GM21786 (cell line): ENCODE measurements at regions not wholly inside any gene's neighbourhood (a gene's known extent, or its start where the extent isn't known, plus 50 kb on each side); places are given as distances from the start of the nearest gene placed in this dataset.
"Not testable (repeated sequence)": the region's sequence is repeated elsewhere in the genome, so short reads cannot be mapped to it uniquely, and the experiment has no call there.

Experiments
- ATAC-seq: cut with Tn5 transposase; IDR thresholded peaks from one replicate; pipeline ENCODE4 v1.9.1; 2021; ENCODE audit not compliant: unreplicated experiment

GRCh38 chr14:21874946-21875345 is 201.3 kb upstream of the OR4E1 start:
- no peak for ATAC-seq

- ATAC-seq = no peak
Observed at GRCh38 chr14:21874167-21874566, 200.5 kb upstream of the OR4E1 start.

GRCh38 chr14:21868442-21869046 is 194.9 kb upstream of the OR4E1 start:
- ATAC-seq = peak; percentile 65

GRCh38 chr14:21867541-21867940 is 193.9 kb upstream of the OR4E1 start:
- no peak for ATAC-seq

- no peak for ATAC-seq
Observed at GRCh38 chr14:21866479-21866878, 192.9 kb upstream of the OR4E1 start.

- ATAC-seq = no peak
Observed at GRCh38 chr14:21863289-21863688, 189.7 kb upstream of the OR4E1 start.

- ATAC-seq = no peak
Observed at GRCh38 chr14:21861153-21861552, 187.5 kb upstream of the OR4E1 start.

- ATAC-seq = no peak
Observed at GRCh38 chr14:21860172-21860571, 186.6 kb upstream of the OR4E1 start.

- ATAC-seq = no peak
Observed at GRCh38 chr14:21852775-21853174, 179.2 kb upstream of the OR4E1 start.

- peak; percentile 70 for ATAC-seq
Observed at GRCh38 chr14:21852061-21852664, 178.5 kb upstream of the OR4E1 start.

GRCh38 chr14:21846902-21847301 is 173.3 kb upstream of the OR4E1 start:
- not testable (repeated sequence) for ATAC-seq

- no peak for ATAC-seq
Observed at GRCh38 chr14:21846227-21846885, 172.7 kb upstream of the OR4E1 start.

- ATAC-seq = no peak
Observed at GRCh38 chr14:21840765-21841164, 167.1 kb upstream of the OR4E1 start.

GRCh38 chr14:21833836-21834235 is 160.2 kb upstream of the OR4E1 start:
- ATAC-seq = no peak

GRCh38 chr14:21825845-21826244 is 152.2 kb upstream of the OR4E1 start:
- no peak for ATAC-seq

- no peak for ATAC-seq
Observed at GRCh38 chr14:21825149-21825743, 151.6 kb upstream of the OR4E1 start.

- no peak for ATAC-seq
Observed at GRCh38 chr14:21822109-21822508, 148.5 kb upstream of the OR4E1 start.

- no peak for ATAC-seq
Observed at GRCh38 chr14:21820631-21821030, 147.0 kb upstream of the OR4E1 start.

- ATAC-seq = not testable (repeated sequence)
Observed at GRCh38 chr14:21819891-21820290, 146.3 kb upstream of the OR4E1 start.

GRCh38 chr14:21817010-21817409 is 143.4 kb upstream of the OR4E1 start:
- ATAC-seq = not testable (repeated sequence)

GRCh38 chr14:21807975-21808374 is 134.4 kb upstream of the OR4E1 start:
- ATAC-seq = no peak

- ATAC-seq = no peak
Observed at GRCh38 chr14:21804981-21805380, 131.4 kb upstream of the OR4E1 start.
